AG04450 (cell line): ENCODE measurements at regions not wholly inside any gene's neighbourhood (a gene's known extent, or its start where the extent isn't known, plus 50 kb on each side); places are given as distances from the start of the nearest gene placed in this dataset.
A peak's percentile ranks its signal among the peaks of the same experiment; 100 is the strongest.

Experiments
- CTCF ChIA-PET: fragments of 300-600, 350-600 bp; formaldehyde crosslinking; extraction: SDS; loops from one replicate; lab custom pipeline; 2022; ENCODE audit warnings: antibody characterized with exemption, inconsistent platforms; lab: Charles Lee
- POLR2A ChIA-PET: fragments of 350-600 bp; formaldehyde crosslinking; extraction: SDS; loops from one replicate; lab custom pipeline; 2021; ENCODE audit warnings: antibody characterized with exemption, inconsistent platforms; lab: Yijun Ruan, JAX
- DNase-seq: peaks from one replicate; pipeline ENCODE4 v3.0.0-alpha.2; 2011; ENCODE audit warnings: low read depth, low spot score
- H3K27ac ChIP-seq: one replicate; pipeline ENCODE4 v1.5.1; 2012; ENCODE audit warnings: low read depth, low read length, control low read depth
- H3K27me3 ChIP-seq: one replicate; pipeline ENCODE4 v1.6.0; 2012; ENCODE audit warnings: low read length; ENCODE audit not compliant: control insufficient read depth, insufficient read depth
- H3K4me3 ChIP-seq: 2 replicates; pipeline ENCODE4 v1.5.1; 2011; ENCODE audit warnings: mild to moderate bottlenecking, low read depth, low read length, control low read depth
- H3K9me3 ChIP-seq: 2 replicates; pipeline ENCODE4 v1.5.1; 2012; ENCODE audit warnings: low read length; ENCODE audit not compliant: control insufficient read depth, insufficient read depth
- CTCF ChIP-seq: IDR thresholded peaks from 2 replicates; pipeline ENCODE4 v1.5.1; 2011; ENCODE audit warnings: low read depth, low read length, control low read depth, inconsistent platforms

GRCh38 chr13:44309794-44310757 lies 63.5 kb upstream of the SERP2 start:
- Histone ChIP-seq H3K27ac (no peak overlapping the region), H3K27me3 (no peaks in the 10 kb centered on the region), H3K9me3 (no peaks in the 10 kb centered on the region), H3K4me3 (no peak overlapping the region)
- POLR2A ChIA-PET, result no interaction called here
- TF ChIP-seq CTCF, result no peak
- CTCF ChIA-PET, result interaction anchor here (0.6 kb wide), 1 partner anchor 423 kb away, joined by 3 read pairs; no protein-coding TSS in a partner anchor
- DNase-seq, result no peak

- H3K27me3 ChIP-seq, result no peaks in the 10 kb centered on the region
- CTCF ChIA-PET, result no interaction called here
- H3K9me3 ChIP-seq, result no peaks in the 10 kb centered on the region
- no peak for TF ChIP-seq CTCF
- H3K4me3 ChIP-seq, result no peak overlapping the region
- POLR2A ChIA-PET, result no interaction called here
- no peak for DNase-seq
- no peak overlapping the region for H3K27ac ChIP-seq
Observed at GRCh38 chr13:44311011-44311780, 62.4 kb upstream of the SERP2 start.

GRCh38 chr13:44312131-44312530 lies 61.5 kb upstream of the SERP2 start:
- Histone ChIP-seq H3K27ac (peak overlapping the region; percentile 71), H3K9me3 (no peaks in the 10 kb centered on the region), H3K27me3 (no peaks in the 10 kb centered on the region), H3K4me3 (no peak overlapping the region)
- DNase-seq, result no peak
- ChIA-PET POLR2A (no interaction called here), CTCF (no interaction called here)
- no peak for TF ChIP-seq CTCF

GRCh38 chr13:44312834-44313551 lies 60.6 kb upstream of the SERP2 start:
- Histone ChIP-seq H3K9me3 (no peaks in the 10 kb centered on the region), H3K27ac (peak overlapping the region; percentile 71), H3K27me3 (no peaks in the 10 kb centered on the region), H3K4me3 (no peak overlapping the region)
- no peak for TF ChIP-seq CTCF
- CTCF ChIA-PET, result no interaction called here
- POLR2A ChIA-PET, result interaction anchor here (1.0 to 1.4 kb wide), 2 partner anchors 55 to 124 kb away, joined by 3 to 6 read pairs; no protein-coding TSS in a partner anchor
- peak; percentile 70 for DNase-seq
